ENCODE measurements at regions not wholly inside any gene's neighbourhood (a gene's known extent, or its start where the extent isn't known, plus 50 kb on each side); places are given as distances from the start of the nearest gene placed in this dataset.
"Not testable (repeated sequence)": the region's sequence is repeated elsewhere in the genome, so short reads cannot be mapped to it uniquely, and the experiment has no call there.

DNA sequence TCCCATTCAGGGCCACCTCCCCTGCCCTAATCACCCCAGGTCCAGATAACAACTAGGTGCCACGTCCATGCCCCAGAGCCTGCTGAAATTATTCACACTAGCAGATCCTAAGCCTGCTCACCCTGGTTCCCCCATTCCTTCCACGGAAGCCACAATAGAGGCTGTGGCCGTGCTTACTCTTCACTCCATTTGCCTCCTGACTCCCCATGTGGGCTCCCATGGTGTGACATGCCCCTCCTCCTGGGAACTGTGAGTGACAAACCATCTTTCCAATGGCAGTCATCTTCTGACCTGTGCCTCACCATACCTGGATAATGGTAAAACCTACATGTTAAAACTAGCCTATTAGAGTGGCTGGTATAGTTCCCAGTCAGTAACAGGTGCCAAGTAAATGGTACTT lies 216.2 kb upstream of the PRKCQ start:
- no peaks in the 10 kb centered on the region for H3K4me1 ChIP-seq (ENCODE audit: insufficient read depth)

DNA sequence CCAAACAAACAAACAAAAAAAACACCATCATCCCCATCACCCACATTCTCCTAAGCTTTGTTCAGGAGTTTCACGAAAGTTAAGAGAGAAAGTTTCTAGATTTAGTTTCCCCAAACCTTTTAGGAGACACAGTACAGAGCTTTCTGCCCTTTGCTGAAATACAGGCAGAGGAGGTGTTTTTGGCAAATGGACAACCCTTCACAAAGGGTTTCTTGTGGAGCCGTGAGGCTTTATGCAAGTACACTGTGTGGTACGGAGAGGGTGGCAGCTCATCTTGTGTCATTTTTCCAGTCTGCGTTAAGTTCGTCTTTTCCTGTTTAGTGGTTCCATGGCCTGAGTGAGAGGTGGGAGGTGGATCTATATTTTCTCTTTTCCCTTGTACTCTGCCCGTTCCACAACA lies 215.5 kb upstream of the PRKCQ start:
- no peak for DNase-seq
- Histone ChIP-seq H3K9me3 (no peaks in the 10 kb centered on the region), H3K4me3 (no peak overlapping the region), H3K27me3 (no peaks in the 10 kb centered on the region), H3K4me1 (ENCODE audit: insufficient read depth) (no peaks in the 10 kb centered on the region), H3K27ac (no peak overlapping the region), H3K36me3 (no peaks in the 10 kb centered on the region)
- TF ChIP-seq EP300 (IDR thresholded peaks at IDR 0.05): no peak
- TF ChIP-seq POLR2A (IDR thresholded peaks at IDR 0.05): no peak
- TF ChIP-seq, protein P1, sequence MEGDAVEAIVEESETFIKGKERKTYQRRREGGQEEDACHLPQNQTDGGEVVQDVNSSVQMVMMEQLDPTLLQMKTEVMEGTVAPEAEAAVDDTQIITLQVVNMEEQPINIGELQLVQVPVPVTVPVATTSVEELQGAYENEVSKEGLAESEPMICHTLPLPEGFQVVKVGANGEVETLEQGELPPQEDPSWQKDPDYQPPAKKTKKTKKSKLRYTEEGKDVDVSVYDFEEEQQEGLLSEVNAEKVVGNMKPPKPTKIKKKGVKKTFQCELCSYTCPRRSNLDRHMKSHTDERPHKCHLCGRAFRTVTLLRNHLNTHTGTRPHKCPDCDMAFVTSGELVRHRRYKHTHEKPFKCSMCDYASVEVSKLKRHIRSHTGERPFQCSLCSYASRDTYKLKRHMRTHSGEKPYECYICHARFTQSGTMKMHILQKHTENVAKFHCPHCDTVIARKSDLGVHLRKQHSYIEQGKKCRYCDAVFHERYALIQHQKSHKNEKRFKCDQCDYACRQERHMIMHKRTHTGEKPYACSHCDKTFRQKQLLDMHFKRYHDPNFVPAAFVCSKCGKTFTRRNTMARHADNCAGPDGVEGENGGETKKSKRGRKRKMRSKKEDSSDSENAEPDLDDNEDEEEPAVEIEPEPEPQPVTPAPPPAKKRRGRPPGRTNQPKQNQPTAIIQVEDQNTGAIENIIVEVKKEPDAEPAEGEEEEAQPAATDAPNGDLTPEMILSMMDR (IDR thresholded peaks at IDR 0.05): no peak
- WGBS, 3 donors: 79% methylated on average over 6 of the region's 6 CpGs
- intact Hi-C loops (cut with DNase I): no loop called here

More for the DNA sequence above, 216.2 kb upstream of the PRKCQ start:
- no peak for DNase-seq
- no peaks in the 10 kb centered on the region for H3K36me3 ChIP-seq
- H3K27me3 ChIP-seq: no peaks in the 10 kb centered on the region
- WGBS, 3 donors: 69 to 87% (median 83%) methylated on average over 3 of the region's 3 CpGs
- H3K4me3 ChIP-seq: no peak overlapping the region
- H3K9me3 ChIP-seq: no peaks in the 10 kb centered on the region
- TF ChIP-seq EP300 (IDR thresholded peaks at IDR 0.05) (no peak), POLR2A (IDR thresholded peaks at IDR 0.05) (no peak)
- TF ChIP-seq, protein P1 (IDR thresholded peaks at IDR 0.05): no peak
- intact Hi-C loops (cut with DNase I): no loop called here
- H3K27ac ChIP-seq: no peak overlapping the region

DNA sequence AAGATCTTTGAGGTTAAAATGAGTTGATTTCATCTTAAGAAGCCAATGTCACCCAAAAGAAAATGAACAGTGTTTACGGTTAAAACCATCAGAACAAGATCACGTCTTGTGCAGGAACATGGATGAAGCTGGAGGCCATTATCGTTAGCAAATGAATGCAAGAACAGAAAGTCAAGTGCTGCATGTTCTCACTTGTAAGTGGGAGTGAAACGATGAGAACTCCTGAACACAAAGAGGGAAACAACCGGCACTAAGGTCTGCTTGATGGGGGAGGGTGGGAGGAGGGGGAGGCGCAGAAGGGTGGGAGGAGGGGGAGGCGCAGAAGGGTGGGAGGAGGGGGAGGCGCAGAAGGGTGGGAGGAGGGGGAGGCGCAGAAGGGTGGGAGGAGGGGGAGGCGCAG lies 214.8 kb upstream of the PRKCQ start:
- H3K4me3 ChIP-seq; intact Hi-C loops (cut with DNase I); H3K9me3 ChIP-seq; H3K27me3 ChIP-seq; DNase-seq; H3K4me1 ChIP-seq (ENCODE audit: insufficient read depth); H3K36me3 ChIP-seq; H3K27ac ChIP-seq: not testable (repeated sequence)
- 22 to 35% (median 27%) methylated on average over 5 to 6 of the region's 10 CpGs for WGBS, 3 donors

GRCh38 chr10:6794441-6794840 lies 214.4 kb upstream of the PRKCQ start:
- H3K9me3 ChIP-seq: no peaks in the 10 kb centered on the region
- TF ChIP-seq EP300 (IDR thresholded peaks at IDR 0.05): no peak
- TF ChIP-seq POLR2A (IDR thresholded peaks at IDR 0.05): no peak
- TF ChIP-seq, protein P1 (IDR thresholded peaks at IDR 0.05): no peak
- no peak for DNase-seq
- no peaks in the 10 kb centered on the region for H3K27me3 ChIP-seq
- no peaks in the 10 kb centered on the region for H3K4me1 ChIP-seq (ENCODE audit: insufficient read depth)
- no peak overlapping the region for H3K4me3 ChIP-seq
- 73 to 79% (median 76%) methylated on average over 10 of the region's 10 CpGs for WGBS, 3 donors
- intact Hi-C loops (cut with DNase I): no loop called here
- no peak overlapping the region for H3K27ac ChIP-seq
- no peaks in the 10 kb centered on the region for H3K36me3 ChIP-seq

DNA sequence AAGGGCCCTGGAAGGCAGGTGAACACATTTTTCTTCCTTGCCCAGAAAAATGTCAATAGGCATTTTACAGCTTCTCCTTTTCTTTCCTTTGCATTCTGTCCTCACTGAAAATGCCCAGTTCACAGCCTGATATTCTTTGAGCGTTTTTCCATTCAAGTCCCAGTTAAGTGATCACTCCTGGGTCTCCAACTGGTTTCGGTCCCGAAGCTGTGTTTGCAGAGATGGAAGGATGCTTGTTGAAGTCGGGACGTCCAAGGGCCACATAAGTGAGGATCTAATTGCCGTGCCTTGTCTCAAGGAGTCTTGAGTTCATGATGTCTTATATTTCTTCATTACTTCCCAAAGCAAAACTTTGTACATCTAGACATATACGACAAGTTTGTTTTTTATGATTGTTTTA lies 208.7 kb upstream of the PRKCQ start:
- no peak for DNase-seq
- peaks cover 7% of the 10 kb centered on the region for H3K4me1 ChIP-seq (ENCODE audit: insufficient read depth)
- no peak for TF ChIP-seq EP300 (IDR thresholded peaks at IDR 0.05)
- TF ChIP-seq, protein P1 (IDR thresholded peaks at IDR 0.05): no peak
- no peak for TF ChIP-seq POLR2A (IDR thresholded peaks at IDR 0.05)
- H3K9me3 ChIP-seq: no peaks in the 10 kb centered on the region
- H3K36me3 ChIP-seq: no peaks in the 10 kb centered on the region
- intact Hi-C loops (cut with DNase I): no loop called here
- 80 to 90% (median 89%) methylated on average over 7 of the region's 7 CpGs for WGBS, 3 donors
- no peaks in the 10 kb centered on the region for H3K27me3 ChIP-seq
- H3K27ac ChIP-seq: no peak overlapping the region
- no peak overlapping the region for H3K4me3 ChIP-seq
